AG04449 (cell line): ENCODE measurements at regions not wholly inside any gene's neighbourhood (a gene's known extent, or its start where the extent isn't known, plus 50 kb on each side); places are given as distances from the start of the nearest gene placed in this dataset.
A peak's percentile ranks its signal among the peaks of the same experiment; 100 is the strongest.

Source experiments
- CTCF ChIA-PET: fragments of 350-600 bp; formaldehyde crosslinking; extraction: SDS; loops from one replicate; lab custom pipeline; 2021; ENCODE audit warnings: antibody characterized with exemption; lab: Yijun Ruan, JAX
- POLR2A ChIA-PET: fragments of 400-600, 350-600 bp; formaldehyde crosslinking; extraction: SDS; loops from one replicate; lab custom pipeline; 2020; ENCODE audit warnings: antibody characterized with exemption, inconsistent platforms; lab: Yijun Ruan, JAX
- DNase-seq: peaks from one replicate; pipeline ENCODE4 v3.0.0-alpha.2; 2010; ENCODE audit warnings: low read depth, low spot score
- H3K4me3 ChIP-seq: 2 replicates; pipeline ENCODE4 v1.5.1; 2011; ENCODE audit warnings: low read depth, mild to moderate bottlenecking, control low read depth, low read length
- TF ChIP-seq, protein P1 (sequence below): IDR thresholded peaks from one replicate; pipeline ENCODE4 v1.5.1; 2011; ENCODE audit warnings: mild to moderate bottlenecking, moderate library complexity, low read length, control low read depth, inconsistent platforms; ENCODE audit not compliant: insufficient read depth; ENCODE audit errors: missing control alignments

GRCh38 chr2:52918551-52918950 lies 849.1 kb upstream of the CHAC2 start:
- peak; percentile 17 for DNase-seq
- POLR2A ChIA-PET, result no interaction called here
- no peak overlapping the region for H3K4me3 ChIP-seq
- CTCF ChIA-PET, result no interaction called here
- TF ChIP-seq, protein P1, sequence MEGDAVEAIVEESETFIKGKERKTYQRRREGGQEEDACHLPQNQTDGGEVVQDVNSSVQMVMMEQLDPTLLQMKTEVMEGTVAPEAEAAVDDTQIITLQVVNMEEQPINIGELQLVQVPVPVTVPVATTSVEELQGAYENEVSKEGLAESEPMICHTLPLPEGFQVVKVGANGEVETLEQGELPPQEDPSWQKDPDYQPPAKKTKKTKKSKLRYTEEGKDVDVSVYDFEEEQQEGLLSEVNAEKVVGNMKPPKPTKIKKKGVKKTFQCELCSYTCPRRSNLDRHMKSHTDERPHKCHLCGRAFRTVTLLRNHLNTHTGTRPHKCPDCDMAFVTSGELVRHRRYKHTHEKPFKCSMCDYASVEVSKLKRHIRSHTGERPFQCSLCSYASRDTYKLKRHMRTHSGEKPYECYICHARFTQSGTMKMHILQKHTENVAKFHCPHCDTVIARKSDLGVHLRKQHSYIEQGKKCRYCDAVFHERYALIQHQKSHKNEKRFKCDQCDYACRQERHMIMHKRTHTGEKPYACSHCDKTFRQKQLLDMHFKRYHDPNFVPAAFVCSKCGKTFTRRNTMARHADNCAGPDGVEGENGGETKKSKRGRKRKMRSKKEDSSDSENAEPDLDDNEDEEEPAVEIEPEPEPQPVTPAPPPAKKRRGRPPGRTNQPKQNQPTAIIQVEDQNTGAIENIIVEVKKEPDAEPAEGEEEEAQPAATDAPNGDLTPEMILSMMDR, result no peak

GRCh38 chr2:52916981-52917380 lies 850.6 kb upstream of the CHAC2 start:
- TF ChIP-seq, protein P1, result no peak

GRCh38 chr2:52904355-52904891 lies 863.2 kb upstream of the CHAC2 start:
- CTCF ChIA-PET, result no interaction called here
- DNase-seq, result no peak
- no peak overlapping the region for H3K4me3 ChIP-seq
- POLR2A ChIA-PET, result no interaction called here
- TF ChIP-seq, protein P1, result no peak

More at GRCh38 chr2:52916981-52917380, 850.6 kb upstream of the CHAC2 start:
- ChIA-PET POLR2A (no interaction called here), CTCF (no interaction called here)
- no peak for DNase-seq
- H3K4me3 ChIP-seq, result no peak overlapping the region

- H3K4me3 ChIP-seq, result no peak overlapping the region
- DNase-seq, result no peak
- ChIA-PET POLR2A (no interaction called here), CTCF (no interaction called here)
- TF ChIP-seq, protein P1, result no peak
Observed at GRCh38 chr2:52897511-52898044, 870.0 kb upstream of the CHAC2 start.

DNA sequence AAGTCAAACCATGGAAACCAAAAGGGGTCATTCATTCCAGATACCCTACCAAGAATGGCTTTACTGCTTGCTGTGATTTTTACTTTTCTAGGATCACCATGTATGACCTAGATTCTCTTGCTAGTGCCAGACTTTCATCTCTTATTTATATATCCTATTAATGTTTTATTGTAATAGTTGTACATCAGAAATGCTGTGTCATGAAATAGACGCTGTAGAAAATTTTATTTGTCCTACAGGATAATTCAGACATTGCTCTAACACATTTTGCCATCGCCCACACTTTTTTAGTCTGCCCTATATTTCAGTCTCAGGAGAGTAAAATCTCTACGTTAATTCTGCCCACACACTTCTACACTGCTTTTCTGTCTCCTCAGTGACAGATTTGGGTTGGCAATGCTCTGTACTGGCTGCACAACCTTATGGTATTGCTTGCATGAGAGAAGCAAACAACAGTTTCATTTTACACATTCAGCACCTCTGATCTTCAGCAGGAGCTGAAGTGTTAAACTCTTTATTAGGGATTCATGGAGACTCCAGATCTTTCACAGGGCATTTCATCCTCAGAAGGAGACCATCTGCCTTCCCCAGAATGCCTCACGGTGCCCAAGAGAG lies 871.8 kb upstream of the CHAC2 start:
- no peak overlapping the region for H3K4me3 ChIP-seq
- ChIA-PET CTCF (no interaction called here), POLR2A (no interaction called here)
- TF ChIP-seq, protein P1, result no peak
- DNase-seq, result no peak

DNA sequence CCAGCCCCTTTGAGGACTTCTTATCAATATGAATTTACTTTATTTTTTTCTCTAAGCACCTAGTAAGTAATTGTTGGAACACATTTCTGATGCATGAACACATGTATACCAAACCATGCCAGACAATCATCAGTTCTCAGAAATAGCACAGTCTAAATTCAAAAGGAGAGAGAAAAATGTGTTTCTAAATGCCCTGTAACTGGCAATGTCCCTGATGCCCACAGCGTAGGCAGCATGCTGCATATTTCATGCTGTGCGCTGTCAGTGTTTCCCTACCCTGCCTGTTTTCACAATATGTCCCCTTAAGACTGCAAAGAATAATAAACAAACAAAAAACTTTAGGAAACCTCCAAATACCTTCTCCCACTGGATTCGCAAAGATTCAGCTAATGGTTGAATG lies 881.0 kb upstream of the CHAC2 start:
- POLR2A ChIA-PET, result no interaction called here
- DNase-seq, result no peak
- CTCF ChIA-PET, result no interaction called here
- no peak overlapping the region for H3K4me3 ChIP-seq
- TF ChIP-seq, protein P1, result no peak
